ENCODE measurements at regions not wholly inside any gene's neighbourhood (a gene's known extent, or its start where the extent isn't known, plus 50 kb on each side); places are given as distances from the start of the nearest gene placed in this dataset.

DNA sequence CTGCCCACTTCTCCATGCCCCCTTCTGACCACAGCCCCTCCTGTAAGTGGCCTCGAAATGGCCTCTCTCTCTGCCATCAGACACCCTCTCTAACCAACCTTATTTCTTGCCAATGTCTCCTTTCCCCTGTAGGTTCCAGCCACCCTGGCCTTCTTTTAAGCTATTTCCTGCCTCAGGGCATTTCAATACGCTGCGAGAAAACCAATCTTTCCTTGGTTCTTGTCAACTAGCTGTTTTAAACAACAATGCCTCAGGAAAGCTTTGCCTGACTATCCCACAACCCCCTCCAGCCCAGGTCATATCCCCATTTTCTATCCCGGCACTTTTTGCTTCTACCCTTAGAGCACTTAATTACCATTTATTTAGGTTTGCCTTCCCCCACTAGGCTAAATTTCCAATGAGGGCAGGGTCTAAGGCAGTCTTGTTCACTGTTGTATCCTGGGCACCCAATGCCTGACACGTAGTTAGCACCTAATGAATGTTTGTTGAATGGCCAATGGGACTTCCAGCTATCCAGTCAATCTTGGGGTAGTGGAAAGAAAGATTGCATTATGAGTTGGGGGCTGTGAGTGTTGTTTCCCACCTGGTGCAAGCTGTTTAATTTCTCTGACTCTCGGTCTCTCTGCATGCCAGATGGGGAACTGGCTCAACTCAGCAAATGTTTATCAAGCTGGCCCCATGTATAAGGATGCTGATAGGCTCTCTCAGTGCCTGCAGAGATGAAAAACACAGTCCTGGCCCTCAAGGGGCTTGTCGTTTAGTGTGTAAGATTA, 291.2 kb downstream of the SRBD1 start:
- TF ChIP-seq POLR2A (IDR thresholded peaks at IDR 0.05) (no peak), POLR2AphosphoS5 (IDR thresholded peaks at IDR 0.05) (no peak)
- TF ChIP-seq, protein P1, sequence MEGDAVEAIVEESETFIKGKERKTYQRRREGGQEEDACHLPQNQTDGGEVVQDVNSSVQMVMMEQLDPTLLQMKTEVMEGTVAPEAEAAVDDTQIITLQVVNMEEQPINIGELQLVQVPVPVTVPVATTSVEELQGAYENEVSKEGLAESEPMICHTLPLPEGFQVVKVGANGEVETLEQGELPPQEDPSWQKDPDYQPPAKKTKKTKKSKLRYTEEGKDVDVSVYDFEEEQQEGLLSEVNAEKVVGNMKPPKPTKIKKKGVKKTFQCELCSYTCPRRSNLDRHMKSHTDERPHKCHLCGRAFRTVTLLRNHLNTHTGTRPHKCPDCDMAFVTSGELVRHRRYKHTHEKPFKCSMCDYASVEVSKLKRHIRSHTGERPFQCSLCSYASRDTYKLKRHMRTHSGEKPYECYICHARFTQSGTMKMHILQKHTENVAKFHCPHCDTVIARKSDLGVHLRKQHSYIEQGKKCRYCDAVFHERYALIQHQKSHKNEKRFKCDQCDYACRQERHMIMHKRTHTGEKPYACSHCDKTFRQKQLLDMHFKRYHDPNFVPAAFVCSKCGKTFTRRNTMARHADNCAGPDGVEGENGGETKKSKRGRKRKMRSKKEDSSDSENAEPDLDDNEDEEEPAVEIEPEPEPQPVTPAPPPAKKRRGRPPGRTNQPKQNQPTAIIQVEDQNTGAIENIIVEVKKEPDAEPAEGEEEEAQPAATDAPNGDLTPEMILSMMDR (IDR thresholded peaks at IDR 0.05), result no peak

Data from breast epithelium (tissue), 3 donors.